ENCODE measurements at regions not wholly inside any gene's neighbourhood (a gene's known extent, or its start where the extent isn't known, plus 50 kb on each side); places are given as distances from the start of the nearest gene placed in this dataset.

DNA sequence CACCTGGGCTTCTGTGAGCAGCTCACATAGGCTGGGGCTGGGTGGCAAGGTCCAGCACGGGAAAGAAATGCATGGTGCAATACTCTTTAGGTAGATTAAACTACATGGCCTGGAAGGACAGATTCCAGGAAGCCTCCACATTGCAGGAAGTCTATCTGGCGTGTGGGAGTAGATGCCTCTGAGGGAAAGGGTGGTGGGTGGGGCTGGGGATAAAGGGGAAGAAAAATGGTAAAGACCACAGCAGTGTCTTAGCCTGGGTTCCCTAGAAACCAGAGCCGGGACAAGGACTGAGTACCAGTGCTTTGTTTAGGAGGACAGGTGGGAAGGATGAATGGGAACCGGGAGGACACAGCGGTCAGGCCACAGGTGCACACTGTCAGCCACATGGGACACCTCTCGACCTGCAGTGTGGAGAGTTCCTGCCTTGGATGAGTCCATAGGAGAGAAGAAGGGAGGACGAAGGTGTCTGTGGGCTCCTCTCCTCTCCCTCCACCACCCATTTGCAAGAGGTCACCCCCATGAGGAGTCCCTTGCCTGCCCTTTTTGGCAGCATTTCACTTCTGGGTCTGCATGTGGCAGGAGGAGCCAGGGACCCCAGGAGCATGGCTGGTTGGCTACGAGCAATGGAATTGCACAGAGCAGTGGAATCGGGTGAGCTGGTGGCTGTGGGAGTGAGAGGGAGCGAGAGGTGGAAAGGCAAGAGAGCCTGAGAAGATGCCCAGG, 91.5 kb upstream of the HS6ST1 start:
- Histone ChIP-seq H3K4me2 (ENCODE audit: low read depth, low read length, poor library complexity, severe bottlenecking) (no peak overlapping the region), H3K36me3 (ENCODE audit: insufficient read depth, low read length) (no peaks in the 10 kb centered on the region), H3K4me1 (ENCODE audit: low read length) (no peaks in the 10 kb centered on the region), H3K79me2 (ENCODE audit: low read length) (no peaks in the 10 kb centered on the region), H3K27me3 (ENCODE audit: low read length) (no peaks in the 10 kb centered on the region), H3K27ac (ENCODE audit: low read length) (no peak overlapping the region), H3K4me3 (ENCODE audit: low read length) (no peak overlapping the region), H2AFZ (ENCODE audit: low read length) (no peak overlapping the region), H3K9me3 (ENCODE audit: low read length) (no peaks in the 10 kb centered on the region), H3K9ac (ENCODE audit: low read length) (no peak overlapping the region), H3K9me2 (replicated peaks; ENCODE audit: insufficient read depth, low read length) (no peaks in the 10 kb centered on the region), H4K20me1 (ENCODE audit: insufficient read depth, low read depth, low read length) (no peaks in the 10 kb centered on the region)
- DNase-seq, result no peak

DNA sequence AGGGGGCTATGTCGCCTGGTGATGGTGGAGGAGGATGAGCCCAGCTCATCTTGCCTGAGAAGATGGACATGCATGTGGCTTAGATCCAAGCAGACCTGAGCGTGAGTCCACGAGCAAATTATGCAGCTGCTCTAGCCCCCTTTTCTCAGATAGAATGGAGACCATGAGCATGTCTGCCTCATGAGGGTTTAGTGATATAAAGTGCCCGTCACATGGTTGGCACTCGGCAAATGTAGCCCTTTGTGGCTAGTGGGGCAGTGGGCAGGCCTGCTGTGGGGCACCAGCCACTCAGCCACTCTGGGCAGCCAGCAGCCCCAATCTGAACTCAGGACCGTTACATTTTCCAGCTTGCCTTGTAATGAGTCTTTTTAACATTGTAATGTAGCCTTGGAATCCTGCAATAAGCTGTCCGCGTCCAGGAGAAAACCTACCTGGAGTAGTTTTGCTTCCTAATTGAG, 92.1 kb upstream of the HS6ST1 start:
- Histone ChIP-seq H3K9me3 (ENCODE audit: low read length) (no peaks in the 10 kb centered on the region), H4K20me1 (ENCODE audit: insufficient read depth, low read depth, low read length) (no peaks in the 10 kb centered on the region), H3K4me3 (ENCODE audit: low read length) (no peak overlapping the region), H3K27me3 (ENCODE audit: low read length) (no peaks in the 10 kb centered on the region), H3K9me2 (replicated peaks; ENCODE audit: insufficient read depth, low read length) (no peaks in the 10 kb centered on the region), H3K9ac (ENCODE audit: low read length) (no peak overlapping the region), H2AFZ (ENCODE audit: low read length) (no peak overlapping the region), H3K79me2 (ENCODE audit: low read length) (no peaks in the 10 kb centered on the region), H3K4me2 (ENCODE audit: low read depth, low read length, poor library complexity, severe bottlenecking) (no peak overlapping the region), H3K36me3 (ENCODE audit: insufficient read depth, low read length) (no peaks in the 10 kb centered on the region), H3K4me1 (ENCODE audit: low read length) (no peaks in the 10 kb centered on the region), H3K27ac (ENCODE audit: low read length) (no peak overlapping the region)
- no peak for DNase-seq

DNA sequence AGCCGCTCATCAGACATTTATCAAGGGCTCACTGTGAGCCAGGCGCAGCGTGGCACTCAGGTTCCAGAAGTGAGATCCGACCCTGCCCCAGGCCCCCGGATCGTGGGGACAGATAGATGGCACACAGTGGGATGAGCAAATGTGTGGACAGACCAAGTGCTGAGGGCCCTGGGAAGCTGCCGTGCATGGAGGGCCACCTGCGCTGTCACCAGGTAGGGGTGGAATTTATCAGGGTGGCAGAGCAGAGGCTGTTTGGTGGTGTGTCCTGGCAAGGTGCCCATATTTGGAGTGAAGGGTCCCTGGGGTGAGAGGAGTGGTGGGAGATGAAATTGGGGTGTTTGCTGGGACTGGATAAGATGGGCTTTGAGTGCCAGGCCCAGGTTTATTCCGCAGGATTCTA, 92.8 kb upstream of the HS6ST1 start:
- Histone ChIP-seq H3K36me3 (ENCODE audit: insufficient read depth, low read length) (no peaks in the 10 kb centered on the region), H4K20me1 (ENCODE audit: insufficient read depth, low read depth, low read length) (no peaks in the 10 kb centered on the region), H3K4me3 (ENCODE audit: low read length) (no peak overlapping the region), H2AFZ (ENCODE audit: low read length) (no peak overlapping the region), H3K27ac (ENCODE audit: low read length) (no peak overlapping the region), H3K27me3 (ENCODE audit: low read length) (no peaks in the 10 kb centered on the region), H3K9ac (ENCODE audit: low read length) (no peak overlapping the region), H3K79me2 (ENCODE audit: low read length) (no peaks in the 10 kb centered on the region), H3K4me1 (ENCODE audit: low read length) (no peaks in the 10 kb centered on the region), H3K4me2 (ENCODE audit: low read depth, low read length, poor library complexity, severe bottlenecking) (no peak overlapping the region), H3K9me3 (ENCODE audit: low read length) (no peaks in the 10 kb centered on the region), H3K9me2 (replicated peaks; ENCODE audit: insufficient read depth, low read length) (no peaks in the 10 kb centered on the region)
- no peak for DNase-seq

DNA sequence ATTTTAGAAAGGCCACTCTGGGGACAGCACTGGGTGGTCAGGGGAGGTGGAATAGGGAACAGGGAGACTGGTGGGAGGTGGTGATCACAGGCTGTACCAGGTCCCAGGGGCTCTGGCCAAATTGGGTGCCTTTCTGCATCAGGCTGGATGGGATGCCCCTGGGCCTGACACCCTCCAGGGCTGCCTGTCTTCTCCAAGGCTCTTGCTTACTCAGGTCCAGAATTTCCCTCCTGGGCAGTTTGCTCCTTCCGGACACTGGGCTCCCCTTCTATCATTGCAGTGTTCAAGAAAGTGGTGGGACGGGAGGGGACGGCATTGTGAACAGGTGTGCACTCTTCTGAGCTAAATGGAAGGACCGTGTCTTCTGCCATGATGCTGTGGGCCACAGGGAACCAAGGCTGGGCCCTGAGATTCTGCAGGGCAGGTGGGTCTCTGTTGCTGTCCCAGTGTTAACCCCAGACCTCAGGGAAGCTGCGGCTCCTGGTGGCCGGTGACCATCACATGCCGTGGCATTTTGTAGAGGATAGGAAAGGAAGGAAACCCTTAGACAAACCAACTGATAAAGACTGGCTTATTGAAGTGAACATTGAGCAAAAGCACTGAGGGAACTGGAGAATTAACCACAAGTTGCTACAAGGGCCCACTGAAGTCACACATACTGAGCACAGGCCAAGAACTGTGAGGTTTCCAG, 93.7 kb upstream of the HS6ST1 start:
- H2AFZ ChIP-seq (ENCODE audit: low read length), result no peak overlapping the region
- no peaks in the 10 kb centered on the region for H3K36me3 ChIP-seq (ENCODE audit: insufficient read depth, low read length)
- H3K4me2 ChIP-seq (ENCODE audit: low read depth, low read length, poor library complexity, severe bottlenecking), result no peak overlapping the region
- no peak overlapping the region for H3K4me3 ChIP-seq (ENCODE audit: low read length)
- H4K20me1 ChIP-seq (ENCODE audit: insufficient read depth, low read depth, low read length), result no peaks in the 10 kb centered on the region
- no peaks in the 10 kb centered on the region for H3K4me1 ChIP-seq (ENCODE audit: low read length)
- no peak overlapping the region for H3K9ac ChIP-seq (ENCODE audit: low read length)
- no peaks in the 10 kb centered on the region for H3K27me3 ChIP-seq (ENCODE audit: low read length)
- H3K9me2 ChIP-seq (replicated peaks; ENCODE audit: insufficient read depth, low read length), result no peaks in the 10 kb centered on the region
- H3K79me2 ChIP-seq (ENCODE audit: low read length), result no peaks in the 10 kb centered on the region
- H3K9me3 ChIP-seq (ENCODE audit: low read length), result no peaks in the 10 kb centered on the region
- no peak overlapping the region for H3K27ac ChIP-seq (ENCODE audit: low read length)
- DNase-seq, result no peak

DNA sequence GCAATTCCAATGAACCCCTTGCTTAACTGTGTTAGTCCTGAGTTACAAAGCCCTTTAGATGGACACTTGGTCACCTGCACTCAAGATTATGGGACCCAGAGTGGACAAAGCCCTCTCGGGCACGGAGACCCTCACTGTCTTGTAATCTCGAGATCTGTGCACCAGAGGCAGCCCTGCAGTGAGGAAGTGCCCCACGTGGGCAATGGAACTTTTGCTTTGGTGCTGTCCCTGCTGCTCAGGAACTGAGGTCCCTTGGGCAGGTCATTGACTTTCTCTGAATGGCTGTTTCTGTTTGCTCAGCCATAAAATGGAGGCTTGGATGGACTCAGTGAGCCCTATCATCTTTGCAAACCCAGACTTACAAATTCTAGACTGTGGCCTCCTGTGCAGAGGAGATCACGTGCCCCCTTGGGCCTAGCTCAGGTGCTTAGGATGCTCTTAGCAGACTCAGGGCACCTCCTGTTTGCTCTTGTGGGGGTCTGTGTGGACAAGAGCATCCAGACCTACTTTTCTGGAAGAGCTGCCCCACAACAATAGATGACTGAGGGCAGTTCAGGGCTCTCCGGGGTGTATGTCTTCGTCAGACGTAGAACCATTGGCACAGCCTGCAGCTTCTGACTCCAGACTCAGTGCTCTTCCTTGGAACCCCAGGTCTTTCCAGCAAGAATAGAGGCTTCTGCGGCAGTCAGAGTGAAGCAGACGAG, 94.5 kb upstream of the HS6ST1 start:
- H3K4me2 ChIP-seq (ENCODE audit: low read depth, low read length, poor library complexity, severe bottlenecking), result no peak overlapping the region
- no peaks in the 10 kb centered on the region for H3K9me2 ChIP-seq (replicated peaks; ENCODE audit: insufficient read depth, low read length)
- H3K27me3 ChIP-seq (ENCODE audit: low read length), result no peaks in the 10 kb centered on the region
- DNase-seq, result no peak
- no peak overlapping the region for H2AFZ ChIP-seq (ENCODE audit: low read length)
- no peaks in the 10 kb centered on the region for H3K79me2 ChIP-seq (ENCODE audit: low read length)
- H4K20me1 ChIP-seq (ENCODE audit: insufficient read depth, low read depth, low read length), result no peaks in the 10 kb centered on the region
- H3K9me3 ChIP-seq (ENCODE audit: low read length), result no peaks in the 10 kb centered on the region
- H3K27ac ChIP-seq (ENCODE audit: low read length), result no peak overlapping the region
- no peak overlapping the region for H3K9ac ChIP-seq (ENCODE audit: low read length)
- H3K4me1 ChIP-seq (ENCODE audit: low read length), result no peaks in the 10 kb centered on the region
- H3K36me3 ChIP-seq (ENCODE audit: insufficient read depth, low read length), result no peaks in the 10 kb centered on the region
- H3K4me3 ChIP-seq (ENCODE audit: low read length), result no peak overlapping the region

DNA sequence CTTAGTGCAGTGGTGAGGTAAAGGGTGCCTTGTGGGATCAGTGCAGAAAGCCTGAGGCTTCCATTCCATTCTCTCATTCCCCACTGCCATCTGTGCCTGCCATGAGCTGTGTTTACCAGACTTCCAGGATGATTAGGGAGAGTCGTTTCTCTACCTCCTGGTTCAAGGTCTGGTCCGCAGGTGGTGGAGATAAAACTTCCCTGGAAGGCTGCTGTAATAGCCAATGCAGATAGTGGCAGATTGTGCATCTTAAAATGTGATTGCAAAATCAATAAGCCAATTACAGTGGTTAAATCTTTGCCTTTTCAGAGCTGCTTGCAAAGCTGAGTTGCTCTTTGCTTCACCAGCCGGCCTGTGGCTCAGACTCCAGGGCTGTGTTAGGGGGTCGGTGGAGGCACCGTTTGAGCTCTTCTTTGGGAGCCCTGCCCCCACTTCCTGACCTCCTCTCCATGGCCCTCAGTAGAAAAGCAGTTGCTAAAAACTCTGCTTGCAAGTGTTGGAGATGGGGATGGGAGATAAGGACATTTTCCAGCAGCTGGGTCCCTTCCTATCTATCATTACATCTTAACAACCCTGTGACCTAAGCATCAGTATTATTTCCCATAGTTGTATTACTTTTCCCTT, 95.2 kb upstream of the HS6ST1 start:
- no peak overlapping the region for H3K4me3 ChIP-seq (ENCODE audit: low read length)
- H3K9me2 ChIP-seq (replicated peaks; ENCODE audit: insufficient read depth, low read length), result no peaks in the 10 kb centered on the region
- no peak overlapping the region for H3K4me2 ChIP-seq (ENCODE audit: low read depth, low read length, poor library complexity, severe bottlenecking)
- H3K79me2 ChIP-seq (ENCODE audit: low read length), result no peaks in the 10 kb centered on the region
- H3K27me3 ChIP-seq (ENCODE audit: low read length), result no peaks in the 10 kb centered on the region
- no peak overlapping the region for H3K9ac ChIP-seq (ENCODE audit: low read length)
- no peak for DNase-seq
- H2AFZ ChIP-seq (ENCODE audit: low read length), result no peak overlapping the region
- no peaks in the 10 kb centered on the region for H3K36me3 ChIP-seq (ENCODE audit: insufficient read depth, low read length)
- H3K27ac ChIP-seq (ENCODE audit: low read length), result no peak overlapping the region
- H3K9me3 ChIP-seq (ENCODE audit: low read length), result no peaks in the 10 kb centered on the region
- H4K20me1 ChIP-seq (ENCODE audit: insufficient read depth, low read depth, low read length), result no peaks in the 10 kb centered on the region
- H3K4me1 ChIP-seq (ENCODE audit: low read length), result no peaks in the 10 kb centered on the region

DNA sequence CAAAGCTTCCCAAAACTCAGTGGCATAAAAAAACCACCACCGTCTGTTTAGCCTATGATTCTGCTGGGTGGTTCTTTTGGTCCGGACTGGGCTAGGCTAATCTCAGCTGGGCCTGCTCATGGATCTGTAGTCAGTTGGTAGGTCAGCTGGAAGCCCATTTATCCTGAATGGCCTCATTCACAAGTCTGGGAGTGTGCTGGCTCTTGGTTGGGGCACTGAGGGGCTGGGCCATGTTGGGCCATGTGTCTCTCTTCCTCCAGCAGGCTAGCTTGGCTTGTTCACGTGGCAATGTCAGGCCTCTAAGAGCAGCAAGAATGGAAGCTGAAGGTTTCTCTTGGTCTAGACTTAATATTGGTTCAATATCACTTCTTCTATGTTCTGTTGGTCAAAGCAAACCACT, 95.7 kb upstream of the HS6ST1 start:
- Histone ChIP-seq H3K9me3 (ENCODE audit: low read length) (no peaks in the 10 kb centered on the region), H3K4me1 (ENCODE audit: low read length) (no peaks in the 10 kb centered on the region), H4K20me1 (ENCODE audit: insufficient read depth, low read depth, low read length) (no peaks in the 10 kb centered on the region), H3K4me3 (ENCODE audit: low read length) (no peak overlapping the region), H3K27ac (ENCODE audit: low read length) (no peak overlapping the region), H3K9ac (ENCODE audit: low read length) (no peak overlapping the region), H2AFZ (ENCODE audit: low read length) (no peak overlapping the region), H3K27me3 (ENCODE audit: low read length) (no peaks in the 10 kb centered on the region), H3K4me2 (ENCODE audit: low read depth, low read length, poor library complexity, severe bottlenecking) (no peak overlapping the region), H3K36me3 (ENCODE audit: insufficient read depth, low read length) (no peaks in the 10 kb centered on the region), H3K79me2 (ENCODE audit: low read length) (no peaks in the 10 kb centered on the region), H3K9me2 (replicated peaks; ENCODE audit: insufficient read depth, low read length) (no peaks in the 10 kb centered on the region)
- DNase-seq, result no peak
